HEK293 (cell line): ENCODE measurements at regions not wholly inside any gene's neighbourhood (a gene's known extent, or its start where the extent isn't known, plus 50 kb on each side); places are given as distances from the start of the nearest gene placed in this dataset.

Source experiments
- CTCF ChIA-PET: fragments of 350-600 bp; formaldehyde crosslinking; extraction: SDS; loops from one replicate; lab custom pipeline; 2021; ENCODE audit warnings: antibody characterized with exemption; lab: Yijun Ruan, JAX
- POLR2A ChIA-PET: fragments of 300-600 bp; formaldehyde crosslinking; extraction: SDS; loops from one replicate; lab custom pipeline; 2020; ENCODE audit warnings: antibody characterized with exemption, inconsistent platforms; lab: Yijun Ruan, JAX
- H3K27ac ChIP-seq: fragments of 200-500 bp; sonication (Bioruptor generic); 2 replicates; pipeline ENCODE4 v1.5.1; 2014; ENCODE audit warnings: low read depth, low read length, control low read depth, inconsistent platforms; ENCODE audit errors: extremely low read depth
- H3K36me3 ChIP-seq, 2 experiments: fragments of 200-500 bp in 1 of 2; sonication (Bioruptor generic) in 1 of 2; 1 replicate in 1 of 2; 2 replicates in 1 of 2; pipeline ENCODE4 v1.5.1; 2014 to 2017; ENCODE audit warnings: inconsistent platforms in 2 of 2, low read length in 2 of 2; ENCODE audit not compliant: control insufficient read depth in 2 of 2, insufficient read depth in 1 of 2
- H3K4me1 ChIP-seq: fragments of 200-500 bp; sonication (Bioruptor generic); 2 replicates; pipeline ENCODE4 v1.5.1; 2014; ENCODE audit warnings: mild to moderate bottlenecking, low read length, inconsistent platforms; ENCODE audit not compliant: control insufficient read depth, insufficient read depth
- H3K4me3 ChIP-seq: 2 replicates; pipeline ENCODE4 v1.5.1; 2011; ENCODE audit warnings: low read depth, mild to moderate bottlenecking, control low read depth, low read length, moderate library complexity
- H3K9me3 ChIP-seq: fragments of 200-500 bp; sonication (Bioruptor generic); 2 replicates; pipeline ENCODE4 v1.5.1; 2014; ENCODE audit warnings: low read depth, low read length, inconsistent platforms; ENCODE audit not compliant: control insufficient read depth, insufficient read depth
- EGR2 ChIP-seq: fragments of 450-650 bp; formaldehyde crosslinking; IDR thresholded peaks from 2 replicates; pipeline ENCODE4 v1.5.1; 2016; ENCODE audit warnings: low read depth, missing biosample characterization, missing genetic modification characterization
- GFI1B ChIP-seq: fragments of 450-650 bp; formaldehyde crosslinking; IDR thresholded peaks from 2 replicates; pipeline ENCODE4 v1.5.1; 2016; ENCODE audit warnings: missing biosample characterization, missing genetic modification characterization
- GLI2 ChIP-seq: fragments of 450-650 bp; formaldehyde crosslinking; IDR thresholded peaks from 2 replicates; pipeline ENCODE4; 2017; ENCODE audit warnings: missing biosample characterization, missing genetic modification characterization, low read depth, borderline replicate concordance
- HOXA7 ChIP-seq: sonication (generic); formaldehyde crosslinking; IDR thresholded peaks from 2 replicates; pipeline ENCODE4 v1.8.1; 2022; ENCODE audit warnings: missing genetic modification reagents, borderline replicate concordance
- HOXC10 ChIP-seq: sonication (generic); formaldehyde crosslinking; IDR thresholded peaks from 2 replicates; pipeline ENCODE4 v1.8.1; 2023; ENCODE audit warnings: mild to moderate bottlenecking, missing genetic modification reagents
- KLF9 ChIP-seq: fragments of 450-650 bp; formaldehyde crosslinking; IDR thresholded peaks from 2 replicates; pipeline ENCODE4 v1.5.1; 2016; ENCODE audit warnings: missing biosample characterization, missing genetic modification characterization, low read depth
- TRIM28 ChIP-seq: IDR thresholded peaks from 2 replicates; pipeline ENCODE4 v1.6.1; 2011; ENCODE audit warnings: low read length, control low read depth, borderline replicate concordance
- YY1 ChIP-seq: fragments of 450-650 bp; formaldehyde crosslinking; IDR thresholded peaks from 2 replicates; pipeline ENCODE4 v1.5.1; 2018; ENCODE audit warnings: missing biosample characterization, missing genetic modification characterization
- YY2 ChIP-seq: fragments of 450-650 bp; formaldehyde crosslinking; IDR thresholded peaks from 2 replicates; pipeline ENCODE4 v1.5.1; 2016; ENCODE audit warnings: missing biosample characterization, missing genetic modification characterization
- ZBTB20 ChIP-seq: fragments of 450-650 bp; formaldehyde crosslinking; IDR thresholded peaks from 2 replicates; pipeline ENCODE4 v1.5.1; 2016; ENCODE audit warnings: missing biosample characterization, missing genetic modification characterization
- ZBTB44 ChIP-seq: fragments of 450-650 bp; IDR thresholded peaks from 2 replicates; pipeline ENCODE4 v1.5.1; 2018; ENCODE audit warnings: missing biosample characterization, mild to moderate bottlenecking, missing genetic modification characterization
- ZNF10 ChIP-seq: fragments of 450-650 bp; formaldehyde crosslinking; IDR thresholded peaks from 2 replicates; pipeline ENCODE4 v1.5.1; 2017; ENCODE audit warnings: missing biosample characterization, missing genetic modification characterization
- ZNF112 ChIP-seq: fragments of 450-650 bp; formaldehyde crosslinking; IDR thresholded peaks from 2 replicates; pipeline ENCODE4 v1.5.0; 2017; ENCODE audit warnings: missing biosample characterization, missing genetic modification characterization
- ZNF138 ChIP-seq: fragments of 450-650 bp; formaldehyde crosslinking; IDR thresholded peaks from 2 replicates; pipeline ENCODE4 v1.5.1; 2016; ENCODE audit warnings: missing biosample characterization, missing genetic modification characterization, borderline replicate concordance
- ZNF157 ChIP-seq: fragments of 450-650 bp; formaldehyde crosslinking; IDR thresholded peaks from 2 replicates; pipeline ENCODE4 v1.5.1; 2016; ENCODE audit warnings: missing biosample characterization, missing genetic modification characterization
- ZNF19 ChIP-seq: fragments of 450-650 bp; formaldehyde crosslinking; IDR thresholded peaks from 2 replicates; pipeline ENCODE4; 2016; ENCODE audit warnings: missing biosample characterization, missing genetic modification characterization, low read depth
- ZNF23 ChIP-seq: fragments of 450-650 bp; formaldehyde crosslinking; IDR thresholded peaks from 2 replicates; pipeline ENCODE4 v1.5.1; 2016; ENCODE audit warnings: missing biosample characterization, missing genetic modification characterization, borderline replicate concordance
- ZNF280C ChIP-seq: fragments of 450-650 bp; formaldehyde crosslinking; IDR thresholded peaks from 2 replicates; pipeline ENCODE4 v1.5.1; 2016; ENCODE audit warnings: missing biosample characterization, missing genetic modification characterization
- ZNF501 ChIP-seq: fragments of 450-650 bp; formaldehyde crosslinking; IDR thresholded peaks from 2 replicates; pipeline ENCODE4 v1.5.1; 2016; ENCODE audit warnings: missing biosample characterization, missing genetic modification characterization
- ZNF560 ChIP-seq: fragments of 450-650 bp; formaldehyde crosslinking; IDR thresholded peaks from 2 replicates; pipeline ENCODE4 v1.5.1; 2017; ENCODE audit warnings: missing biosample characterization, missing genetic modification characterization, borderline replicate concordance
- ZNF600 ChIP-seq: fragments of 450-650 bp; formaldehyde crosslinking; IDR thresholded peaks from 2 replicates; pipeline ENCODE4 v1.5.1; 2016; ENCODE audit warnings: missing biosample characterization, missing genetic modification characterization
- ZNF664 ChIP-seq: fragments of 450-650 bp; formaldehyde crosslinking; IDR thresholded peaks from 2 replicates; pipeline ENCODE4 v1.5.1; 2016; ENCODE audit warnings: missing biosample characterization, missing genetic modification characterization
- ZNF76 ChIP-seq: fragments of 450-650 bp; formaldehyde crosslinking; IDR thresholded peaks from 2 replicates; pipeline ENCODE4; 2016; ENCODE audit warnings: low read depth, missing biosample characterization, missing genetic modification characterization, borderline replicate concordance
- ZNF777 ChIP-seq: fragments of 450-650 bp; formaldehyde crosslinking; IDR thresholded peaks from 2 replicates; pipeline ENCODE4 v1.5.1; 2017; ENCODE audit warnings: missing biosample characterization, missing genetic modification characterization, borderline replicate concordance
- ZNF792 ChIP-seq: fragments of 450-650 bp; formaldehyde crosslinking; IDR thresholded peaks from 2 replicates; pipeline ENCODE4 v1.5.1; 2016; ENCODE audit warnings: missing biosample characterization, missing genetic modification characterization
- TF ChIP-seq, protein P1 (sequence below): fragments of 450-650 bp; formaldehyde crosslinking; IDR thresholded peaks from 2 replicates; pipeline ENCODE4 v1.5.1; 2016; ENCODE audit warnings: missing biosample characterization, missing genetic modification characterization

DNA sequence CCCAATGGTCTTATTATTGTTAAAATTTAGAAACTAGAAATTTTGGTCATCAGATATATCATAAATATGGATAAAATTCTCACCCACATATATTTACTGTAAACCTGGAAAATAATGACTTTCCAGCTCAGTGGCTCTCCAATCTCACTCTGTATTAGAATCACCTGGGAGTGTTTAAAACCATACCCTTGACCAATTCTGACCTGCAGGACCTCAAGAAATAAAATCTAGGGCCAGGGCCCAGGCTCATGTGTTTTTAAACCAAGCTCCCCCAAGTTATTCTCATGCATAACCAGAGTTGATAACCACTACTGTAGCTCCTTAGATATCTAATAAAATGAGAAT lies 372.1 kb downstream of the SHQ1 start:
- Histone ChIP-seq H3K9me3 (no peaks in the 10 kb centered on the region), H3K36me3 (no peaks in the 10 kb centered on the region), H3K4me3 (no peak overlapping the region), H3K27ac (no peak overlapping the region), H3K4me1 (no peaks in the 10 kb centered on the region)
- no peak for TF ChIP-seq ZNF10
- TF ChIP-seq YY2 (tag by site-specific recombination), result no peak
- no peak for TF ChIP-seq ZNF664 (tag by site-specific recombination)
- no peak for TF ChIP-seq HOXA7 (CRISPR knock-in tag)
- no peak for TF ChIP-seq ZNF600 (tag by site-specific recombination)
- TF ChIP-seq, protein P1, sequence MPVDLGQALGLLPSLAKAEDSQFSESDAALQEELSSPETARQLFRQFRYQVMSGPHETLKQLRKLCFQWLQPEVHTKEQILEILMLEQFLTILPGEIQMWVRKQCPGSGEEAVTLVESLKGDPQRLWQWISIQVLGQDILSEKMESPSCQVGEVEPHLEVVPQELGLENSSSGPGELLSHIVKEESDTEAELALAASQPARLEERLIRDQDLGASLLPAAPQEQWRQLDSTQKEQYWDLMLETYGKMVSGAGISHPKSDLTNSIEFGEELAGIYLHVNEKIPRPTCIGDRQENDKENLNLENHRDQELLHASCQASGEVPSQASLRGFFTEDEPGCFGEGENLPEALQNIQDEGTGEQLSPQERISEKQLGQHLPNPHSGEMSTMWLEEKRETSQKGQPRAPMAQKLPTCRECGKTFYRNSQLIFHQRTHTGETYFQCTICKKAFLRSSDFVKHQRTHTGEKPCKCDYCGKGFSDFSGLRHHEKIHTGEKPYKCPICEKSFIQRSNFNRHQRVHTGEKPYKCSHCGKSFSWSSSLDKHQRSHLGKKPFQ (tag by site-specific recombination), result no peak
- no peak for TF ChIP-seq HOXC10 (CRISPR knock-in tag)
- POLR2A ChIA-PET, result no interaction called here
- CTCF ChIA-PET, result interaction anchor here (0.6 kb wide), 1 partner anchor 212 kb away, joined by 3 read pairs; no protein-coding TSS in a partner anchor

DNA sequence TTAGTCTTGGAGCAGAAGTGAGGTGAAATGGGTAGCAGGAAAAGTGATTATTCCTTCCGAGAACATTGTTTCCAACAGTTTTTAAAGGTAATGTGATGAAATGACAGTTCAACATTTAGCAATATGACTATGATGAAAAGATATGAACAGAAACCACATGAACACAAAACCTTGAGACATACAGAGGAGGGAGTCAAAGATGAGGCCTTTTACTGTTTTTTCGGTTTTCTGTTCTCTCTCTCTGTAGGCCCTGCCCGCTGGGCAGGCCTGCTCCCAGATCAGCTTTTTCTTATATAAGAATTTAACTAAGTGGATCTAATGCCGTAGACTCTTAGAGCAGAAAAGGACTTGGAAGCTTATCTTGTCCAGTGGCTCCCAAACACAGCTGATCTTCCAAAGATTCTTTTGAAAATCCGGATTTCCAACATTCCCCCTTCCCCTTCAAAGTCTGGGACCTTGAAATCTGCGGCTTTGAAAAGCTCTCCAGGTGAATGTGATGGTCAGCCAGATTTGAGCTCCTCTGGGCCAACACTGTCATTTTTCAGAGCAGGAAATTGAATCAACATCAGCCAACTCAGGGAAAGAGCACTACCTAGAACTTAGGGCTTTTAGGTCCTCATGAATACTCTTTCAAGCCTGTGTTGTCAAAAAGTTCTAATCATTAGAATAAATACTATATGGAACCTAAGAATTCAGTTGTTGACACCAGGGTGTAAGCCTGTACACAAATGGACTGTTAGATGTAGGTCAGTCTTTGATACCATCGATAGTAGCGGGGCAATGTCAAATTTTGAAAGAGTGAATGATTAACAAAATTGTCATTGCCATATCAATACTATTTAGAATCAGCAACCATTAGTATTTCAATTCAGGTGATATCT lies 372.7 kb downstream of the SHQ1 start:
- Histone ChIP-seq H3K27ac (no peak overlapping the region), H3K36me3 (no peaks in the 10 kb centered on the region), H3K9me3 (no peaks in the 10 kb centered on the region), H3K4me3 (no peak overlapping the region)
- ChIA-PET CTCF (interaction anchor here (0.6 kb wide), 1 partner anchor 211 kb away, joined by 3 read pairs; no protein-coding TSS in a partner anchor), POLR2A (no interaction called here)
- TF ChIP-seq GFI1B (tag by site-specific recombination) (no peak), ZNF138 (tag by site-specific recombination) (no peak), KLF9 (no peak), ZNF792 (tag by site-specific recombination) (no peak), GLI2 (no peak), EGR2 (tag by site-specific recombination) (no peak), ZNF280C (no peak), ZNF777 (no peak), ZNF560 (no peak), ZNF112 (tag by site-specific recombination) (no peak), ZNF501 (no peak), ZNF76 (tag by site-specific recombination) (no peak), ZNF19 (tag by site-specific recombination) (no peak), ZNF157 (tag by site-specific recombination) (no peak), ZNF23 (tag by site-specific recombination) (no peak), YY1 (tag by site-specific recombination) (no peak), TRIM28 (no peak), ZBTB44 (no peak), ZBTB20 (tag by site-specific recombination) (no peak)
- TF ChIP-seq, all 188 proteins: peak for 0
- H3K4me1 ChIP-seq, result no peaks in the 10 kb centered on the region
